GM23248 (cell line): ENCODE measurements at regions not wholly inside any gene's neighbourhood (a gene's known extent, or its start where the extent isn't known, plus 50 kb on each side); places are given as distances from the start of the nearest gene placed in this dataset.

Experiments
- EZH2 ChIP-seq: fragments of 200-600 bp; sonication (generic); IDR thresholded peaks from 2 replicates; pipeline ENCODE4 v1.6.1; 2018; ENCODE audit warnings: antibody characterized with exemption, mild to moderate bottlenecking; ENCODE audit not compliant: insufficient read depth, poor library complexity, severe bottlenecking
- EZH2phosphoT487 ChIP-seq: fragments of 200-600 bp; sonication (generic); IDR thresholded peaks from 2 replicates; pipeline ENCODE4 v1.6.1; 2018; ENCODE audit warnings: antibody characterized with exemption, moderate library complexity, mild to moderate bottlenecking, low read depth; ENCODE audit not compliant: insufficient read depth

DNA sequence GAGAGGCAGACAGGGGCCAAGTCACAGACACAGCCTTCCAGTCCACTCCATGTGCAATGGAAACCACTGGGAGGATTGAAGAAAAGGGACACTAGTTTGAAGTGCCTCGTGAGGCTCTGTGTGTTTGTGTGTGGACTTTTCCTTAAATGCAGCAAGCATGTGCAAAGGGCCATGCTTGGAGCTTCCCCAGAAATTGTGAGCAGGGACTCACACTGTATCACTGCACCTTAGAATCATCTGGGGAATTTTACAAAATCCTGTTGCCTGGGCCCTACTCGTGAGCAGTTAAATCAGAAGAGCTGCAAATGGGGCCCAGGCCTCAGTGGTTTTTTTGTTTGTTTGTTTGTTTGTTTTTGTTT lies 137.8 kb downstream of the TRIM43 start:
- TF ChIP-seq EZH2 (no peak), EZH2phosphoT487 (no peak)
